ENCODE measurements at regions not wholly inside any gene's neighbourhood (a gene's known extent, or its start where the extent isn't known, plus 50 kb on each side); places are given as distances from the start of the nearest gene placed in this dataset.

DNA sequence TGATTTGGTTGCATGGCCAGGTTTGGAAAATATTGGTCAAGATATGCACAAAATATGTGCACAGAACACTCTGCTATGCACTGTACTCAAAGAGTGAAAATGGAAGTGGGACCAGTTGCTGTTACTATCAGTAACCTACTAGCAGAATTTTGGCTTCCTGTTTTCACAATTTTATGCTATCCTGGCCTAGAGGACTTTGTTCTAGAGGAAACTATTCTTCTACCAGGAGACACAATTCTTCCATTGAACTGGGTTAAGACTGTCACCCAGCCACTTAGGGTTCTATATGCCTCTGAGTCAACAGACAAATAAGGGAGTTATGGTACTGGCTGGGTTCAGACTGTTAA is 431.4 kb upstream of the DCC start:
- no peaks in the 10 kb centered on the region for H3K36me3 Mint-ChIP-seq (ENCODE audit: low read depth)
- TF ChIP-seq, protein P1, sequence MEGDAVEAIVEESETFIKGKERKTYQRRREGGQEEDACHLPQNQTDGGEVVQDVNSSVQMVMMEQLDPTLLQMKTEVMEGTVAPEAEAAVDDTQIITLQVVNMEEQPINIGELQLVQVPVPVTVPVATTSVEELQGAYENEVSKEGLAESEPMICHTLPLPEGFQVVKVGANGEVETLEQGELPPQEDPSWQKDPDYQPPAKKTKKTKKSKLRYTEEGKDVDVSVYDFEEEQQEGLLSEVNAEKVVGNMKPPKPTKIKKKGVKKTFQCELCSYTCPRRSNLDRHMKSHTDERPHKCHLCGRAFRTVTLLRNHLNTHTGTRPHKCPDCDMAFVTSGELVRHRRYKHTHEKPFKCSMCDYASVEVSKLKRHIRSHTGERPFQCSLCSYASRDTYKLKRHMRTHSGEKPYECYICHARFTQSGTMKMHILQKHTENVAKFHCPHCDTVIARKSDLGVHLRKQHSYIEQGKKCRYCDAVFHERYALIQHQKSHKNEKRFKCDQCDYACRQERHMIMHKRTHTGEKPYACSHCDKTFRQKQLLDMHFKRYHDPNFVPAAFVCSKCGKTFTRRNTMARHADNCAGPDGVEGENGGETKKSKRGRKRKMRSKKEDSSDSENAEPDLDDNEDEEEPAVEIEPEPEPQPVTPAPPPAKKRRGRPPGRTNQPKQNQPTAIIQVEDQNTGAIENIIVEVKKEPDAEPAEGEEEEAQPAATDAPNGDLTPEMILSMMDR (IDR thresholded peaks at IDR 0.05), result no peak
- H3K27ac Mint-ChIP-seq (ENCODE audit: unreplicated experiment), result no peak overlapping the region
- no peaks in the 10 kb centered on the region for H3K9me3 Mint-ChIP-seq (ENCODE audit: low read depth)
- no peaks in the 10 kb centered on the region for H3K27me3 Mint-ChIP-seq (ENCODE audit: low read depth)
- no peaks in the 10 kb centered on the region for H3K4me1 Mint-ChIP-seq (ENCODE audit: low read depth)
- DNase-seq (ENCODE audit: low spot score), result no peak
- no peak overlapping the region for H3K4me3 Mint-ChIP-seq (ENCODE audit: unreplicated experiment)

- no peak overlapping the region for H3K4me3 Mint-ChIP-seq (ENCODE audit: unreplicated experiment)
- H3K4me1 Mint-ChIP-seq (ENCODE audit: low read depth), result no peaks in the 10 kb centered on the region
- TF ChIP-seq, protein P1 (IDR thresholded peaks at IDR 0.05), result no peak
- H3K9me3 Mint-ChIP-seq (ENCODE audit: low read depth), result no peaks in the 10 kb centered on the region
- no peak for DNase-seq (ENCODE audit: low spot score)
- H3K27ac Mint-ChIP-seq (ENCODE audit: unreplicated experiment), result no peak overlapping the region
- H3K36me3 Mint-ChIP-seq (ENCODE audit: low read depth), result no peaks in the 10 kb centered on the region
- H3K27me3 Mint-ChIP-seq (ENCODE audit: low read depth), result no peaks in the 10 kb centered on the region
Measured at GRCh38 chr18:51911584-51911983, 428.4 kb upstream of the DCC start.

DNA sequence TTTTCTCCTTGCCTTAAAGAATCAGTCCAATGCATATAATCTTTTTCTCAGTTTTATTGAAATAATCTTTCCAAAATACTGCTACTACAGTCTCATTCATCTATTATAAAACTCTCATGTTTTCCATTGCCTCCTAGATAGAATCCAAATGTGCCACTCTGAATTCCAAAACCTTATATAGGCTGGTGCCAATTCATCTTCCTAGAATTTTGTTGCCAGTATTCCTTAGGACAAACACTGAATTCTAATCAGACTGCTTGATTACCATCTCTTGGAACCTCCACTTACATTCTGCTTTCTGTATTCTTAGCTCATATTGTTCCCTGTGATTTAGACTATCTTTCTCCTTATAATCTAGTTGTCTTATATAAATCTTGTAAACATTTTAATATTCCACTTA is 427.6 kb upstream of the DCC start:
- no peaks in the 10 kb centered on the region for H3K27me3 Mint-ChIP-seq (ENCODE audit: low read depth)
- H3K9me3 Mint-ChIP-seq (ENCODE audit: low read depth), result no peaks in the 10 kb centered on the region
- H3K27ac Mint-ChIP-seq (ENCODE audit: unreplicated experiment), result no peak overlapping the region
- TF ChIP-seq, protein P1 (IDR thresholded peaks at IDR 0.05), result no peak
- no peaks in the 10 kb centered on the region for H3K4me1 Mint-ChIP-seq (ENCODE audit: low read depth)
- H3K36me3 Mint-ChIP-seq (ENCODE audit: low read depth), result no peaks in the 10 kb centered on the region
- H3K4me3 Mint-ChIP-seq (ENCODE audit: unreplicated experiment), result no peak overlapping the region
- no peak for DNase-seq (ENCODE audit: low spot score)

- Mint-ChIP-seq H3K9me3 (ENCODE audit: low read depth) (no peaks in the 10 kb centered on the region), H3K27ac (ENCODE audit: unreplicated experiment) (no peak overlapping the region), H3K4me3 (ENCODE audit: unreplicated experiment) (no peak overlapping the region), H3K36me3 (ENCODE audit: low read depth) (no peaks in the 10 kb centered on the region), H3K27me3 (ENCODE audit: low read depth) (no peaks in the 10 kb centered on the region), H3K4me1 (ENCODE audit: low read depth) (no peaks in the 10 kb centered on the region)
- TF ChIP-seq, protein P1 (IDR thresholded peaks at IDR 0.05), result no peak
- DNase-seq (ENCODE audit: low spot score), result no peak
Measured at GRCh38 chr18:51915176-51915575, 424.8 kb upstream of the DCC start.

DNA sequence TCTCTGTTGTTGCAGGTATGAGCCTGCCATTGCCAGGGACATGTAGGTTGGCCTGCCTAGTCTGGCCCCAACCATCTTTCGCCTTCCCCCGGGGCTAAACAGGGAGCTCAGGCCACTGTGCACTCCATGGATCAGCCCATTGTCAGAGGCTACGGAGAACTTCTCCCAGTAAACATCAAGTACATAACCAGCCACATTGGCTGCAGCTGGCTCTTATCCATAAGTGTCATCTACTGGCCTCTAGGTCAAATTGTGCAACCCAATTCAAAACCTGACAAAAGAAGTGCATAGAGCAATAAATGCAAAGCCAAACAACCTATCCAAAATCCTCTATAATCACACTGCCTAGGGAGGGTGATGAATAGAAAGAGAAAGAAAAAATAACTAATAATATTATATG is 418.1 kb upstream of the DCC start:
- Mint-ChIP-seq H3K9me3 (ENCODE audit: low read depth) (peaks cover 10% of the 10 kb centered on the region), H3K27me3 (ENCODE audit: low read depth) (no peaks in the 10 kb centered on the region), H3K4me1 (ENCODE audit: low read depth) (no peaks in the 10 kb centered on the region), H3K4me3 (ENCODE audit: unreplicated experiment) (no peak overlapping the region), H3K27ac (ENCODE audit: unreplicated experiment) (no peak overlapping the region), H3K36me3 (ENCODE audit: low read depth) (no peaks in the 10 kb centered on the region)
- TF ChIP-seq, protein P1 (IDR thresholded peaks at IDR 0.05), result no peak
- DNase-seq (ENCODE audit: low spot score), result no peak
